GM12878 (cell line): ENCODE measurements at regions not wholly inside any gene's neighbourhood (a gene's known extent, or its start where the extent isn't known, plus 50 kb on each side); places are given as distances from the start of the nearest gene placed in this dataset.

ENCODE experiments used
- BCLAF1 ChIP-seq: fragments of 450-650 bp; IDR thresholded peaks from 2 replicates; pipeline ENCODE4 v1.6.1; 2017; ENCODE audit warnings: antibody characterized with exemption, mild to moderate bottlenecking, moderate library complexity
- CBX5 ChIP-seq: sonication (generic); IDR thresholded peaks from 2 replicates; pipeline ENCODE4 v1.6.1; 2016; ENCODE audit warnings: low read depth, moderate library complexity, mild to moderate bottlenecking, inconsistent platforms
- CTCF ChIP-seq, 3 experiments: IDR thresholded peaks in 2 of 3; conservative IDR thresholded peaks in 1 of 3; 2 replicates each; pipeline ENCODE4 v1.5.1; 2011; ENCODE audit warnings: low read depth in 3 of 3, low read length in 3 of 3, mild to moderate bottlenecking in 3 of 3, control low read depth in 2 of 3, moderate library complexity in 2 of 3, inconsistent platforms in 1 of 3, mixed read lengths in 1 of 3; ENCODE audit not compliant: control insufficient read depth in 2 of 3, insufficient read depth in 1 of 3; ENCODE audit errors: extremely low read depth in 1 of 3
- EZH2 ChIP-seq: IDR thresholded peaks from 2 replicates; pipeline ENCODE4 v1.6.1; 2012; ENCODE audit warnings: low read depth, mild to moderate bottlenecking, control low read depth, inconsistent platforms, low read length, borderline replicate concordance; ENCODE audit not compliant: control insufficient read depth
- IKZF2 ChIP-seq, 2 experiments: fragments of 450-650 bp; IDR thresholded peaks; 2 replicates each; pipeline ENCODE4 v1.6.1; 2017; ENCODE audit warnings: mild to moderate bottlenecking in 2 of 2, moderate library complexity in 2 of 2
- JUND ChIP-seq: IDR thresholded peaks from 2 replicates; pipeline ENCODE4 v1.6.1; 2012; ENCODE audit warnings: low read depth, mild to moderate bottlenecking, low read length, improper control_type of control experiment, moderate library complexity
- NFYB ChIP-seq: IDR thresholded peaks from 2 replicates; pipeline ENCODE4 v1.6.1; 2011; ENCODE audit warnings: low read depth, mild to moderate bottlenecking, low read length, improper control_type of control experiment, moderate library complexity; ENCODE audit not compliant: insufficient read depth
- RAD51 ChIP-seq: fragments of 450-650 bp; IDR thresholded peaks from 2 replicates; pipeline ENCODE4 v1.6.1; 2016; ENCODE audit warnings: moderate library complexity, mild to moderate bottlenecking, inconsistent platforms
- SMARCA5 ChIP-seq: fragments of 450-650 bp; IDR thresholded peaks from 2 replicates; pipeline ENCODE4 v1.6.1; 2017; ENCODE audit warnings: mild to moderate bottlenecking
- SRF ChIP-seq, 2 experiments: IDR thresholded peaks; 2 replicates each; pipeline ENCODE4 v1.6.1; 2011; ENCODE audit warnings: low read depth in 2 of 2, low read length in 2 of 2, mild to moderate bottlenecking in 1 of 2, moderate library complexity in 1 of 2
- SUPT20H ChIP-seq: IDR thresholded peaks from 2 replicates; pipeline ENCODE4 v1.6.1; 2011; ENCODE audit warnings: low read depth, mild to moderate bottlenecking, low read length, moderate library complexity, borderline replicate concordance; ENCODE audit not compliant: control insufficient read depth
- ZNF592 ChIP-seq: fragments of 450-650 bp; IDR thresholded peaks from 2 replicates; pipeline ENCODE4 v1.6.1; 2017; ENCODE audit warnings: mild to moderate bottlenecking, moderate library complexity

- TF ChIP-seq ZNF592 (no peak), CBX5 (no peak), CTCF (IDR thresholded peaks at IDR 0.05 in 2 of 3, conservative IDR thresholded peaks at IDR 0.05 in 1 of 3; ENCODE audit: control insufficient read depth in 2 of 3, extremely low read depth in 1 of 3, insufficient read depth in 1 of 3, low read depth in 3 of 3, low read length in 3 of 3) (0 out of 6 replicates have a peak, but pooled peaks of 1 of the 3 experiments have one; percentile 10), RAD51 (no peak), NFYB (no peak), SMARCA5 (no peak), BCLAF1 (no peak), IKZF2 (IDR thresholded peaks at IDR 0.05) (no peak), SRF (IDR thresholded peaks at IDR 0.05; ENCODE audit: low read depth in 2 of 2, low read length in 2 of 2) (no peak), SUPT20H (no peak), JUND (no peak), EZH2 (no peak)
Measured at GRCh38 chr20:24782801-24783630, 166.1 kb upstream of the CST7 start.
